ENCODE measurements at regions not wholly inside any gene's neighbourhood (a gene's known extent, or its start where the extent isn't known, plus 50 kb on each side); places are given as distances from the start of the nearest gene placed in this dataset.

DNA sequence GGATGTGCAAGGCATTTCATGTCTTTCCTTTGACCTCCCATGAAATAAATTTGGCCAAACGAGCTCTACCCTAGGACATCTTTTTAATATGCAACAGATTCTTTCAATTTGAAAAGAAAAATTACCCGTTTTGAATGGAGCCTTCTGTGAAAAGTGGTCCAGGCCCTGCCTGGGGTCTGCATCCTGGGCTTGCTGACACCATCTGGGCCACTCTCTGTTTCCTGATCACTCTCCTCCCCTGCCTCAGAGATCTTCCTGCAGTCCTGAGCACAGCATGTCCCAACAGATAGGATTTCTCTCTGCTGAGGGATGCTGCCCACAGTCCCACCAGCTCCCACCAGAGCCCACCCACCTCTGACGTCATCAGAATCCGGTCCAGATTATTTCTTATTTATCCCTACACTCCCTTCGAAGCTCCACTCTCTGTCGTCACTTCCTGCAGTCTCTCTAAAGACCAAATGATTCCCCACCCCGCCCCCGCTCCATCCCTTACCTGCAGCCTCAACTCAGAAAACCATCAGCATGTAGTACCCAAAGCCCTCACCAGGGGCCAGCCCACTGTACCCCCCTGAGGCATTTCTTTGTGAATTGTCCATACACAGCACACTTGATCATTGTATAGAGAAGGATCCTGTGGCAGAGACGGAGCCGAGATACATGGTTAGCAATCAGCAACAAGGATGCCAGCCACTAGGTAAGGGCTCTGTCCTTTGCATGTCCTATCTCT is 192.1 kb upstream of the MGMT start:
- DNase-seq: no peak

DNA sequence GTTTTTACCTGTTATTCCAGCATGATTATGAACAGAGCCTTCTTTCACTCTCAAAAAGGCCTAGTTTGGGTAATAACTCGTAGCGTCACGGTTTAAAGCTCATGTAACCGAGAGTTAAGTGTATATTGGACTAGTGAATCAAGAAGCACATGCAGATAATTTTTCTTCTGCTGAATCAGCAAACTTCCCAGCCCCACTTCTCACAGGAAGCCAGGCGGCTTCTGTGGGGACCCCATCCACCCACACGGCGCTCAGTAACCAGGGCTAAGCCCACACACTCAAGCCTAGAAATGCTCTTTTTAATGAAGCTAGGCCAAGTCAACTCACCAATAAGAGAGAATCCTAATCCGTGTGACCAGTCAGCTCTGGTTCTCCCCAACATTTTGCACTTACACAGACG is 191.2 kb upstream of the MGMT start:
- no peak for DNase-seq

DNA sequence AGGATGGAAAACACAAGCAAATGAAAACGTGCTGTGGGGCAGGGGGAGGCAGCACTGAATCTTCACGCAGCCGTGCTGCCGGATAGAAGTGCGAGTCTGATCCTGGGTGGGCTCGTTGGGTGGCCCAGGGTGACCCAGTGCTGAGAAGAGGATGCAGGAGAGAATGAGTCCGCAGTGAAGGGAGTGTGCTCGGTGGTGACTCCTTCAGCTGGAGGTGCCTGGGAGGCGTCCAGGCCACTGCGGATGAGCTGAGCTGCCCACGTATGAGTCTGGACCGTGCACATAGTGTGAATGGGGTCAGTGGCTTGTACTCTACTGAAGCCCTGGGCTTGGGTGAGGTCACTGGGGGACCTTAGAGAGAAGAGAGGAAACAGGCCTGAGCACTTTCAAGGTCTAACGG is 190.0 kb upstream of the MGMT start:
- DNase-seq: no peak

DNA sequence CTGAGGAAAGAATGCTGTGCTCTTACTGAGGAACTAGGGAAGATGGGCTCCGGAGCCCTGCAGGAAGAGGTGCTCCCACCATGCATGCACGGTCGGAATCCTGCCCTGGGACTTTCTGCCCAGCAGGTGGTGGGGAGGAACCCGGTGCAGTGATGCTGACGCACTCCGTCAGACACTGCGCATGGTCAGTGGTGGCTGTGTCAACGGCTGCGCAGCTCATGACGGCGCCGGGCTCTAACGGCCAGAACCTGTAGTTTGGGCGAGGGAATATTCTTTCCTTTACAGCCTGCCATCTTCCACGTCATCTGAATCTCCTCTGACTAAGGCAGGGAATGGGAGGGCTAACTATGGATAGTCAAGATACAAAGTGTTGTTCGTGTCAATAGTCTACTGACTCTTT is 189.2 kb upstream of the MGMT start:
- no peak for DNase-seq

DNA sequence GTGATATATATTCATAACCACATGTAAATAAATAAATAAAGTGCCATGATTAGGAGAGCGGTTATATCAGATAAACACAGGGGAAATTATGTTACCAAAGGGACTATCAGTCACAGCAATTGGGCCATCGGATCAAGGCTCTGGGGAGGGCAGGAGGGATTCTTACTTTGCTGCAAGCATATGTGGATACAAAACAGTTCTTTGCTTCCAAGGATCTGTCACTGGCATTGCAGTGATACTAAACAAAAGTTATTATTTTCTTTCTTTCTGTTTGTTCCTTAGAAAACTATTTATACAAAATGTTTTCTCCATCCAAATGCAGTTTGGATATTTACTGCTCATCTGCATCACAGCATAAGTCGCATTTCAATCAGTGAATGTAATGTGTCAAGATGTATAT is 188.4 kb upstream of the MGMT start:
- no peak for DNase-seq

DNA sequence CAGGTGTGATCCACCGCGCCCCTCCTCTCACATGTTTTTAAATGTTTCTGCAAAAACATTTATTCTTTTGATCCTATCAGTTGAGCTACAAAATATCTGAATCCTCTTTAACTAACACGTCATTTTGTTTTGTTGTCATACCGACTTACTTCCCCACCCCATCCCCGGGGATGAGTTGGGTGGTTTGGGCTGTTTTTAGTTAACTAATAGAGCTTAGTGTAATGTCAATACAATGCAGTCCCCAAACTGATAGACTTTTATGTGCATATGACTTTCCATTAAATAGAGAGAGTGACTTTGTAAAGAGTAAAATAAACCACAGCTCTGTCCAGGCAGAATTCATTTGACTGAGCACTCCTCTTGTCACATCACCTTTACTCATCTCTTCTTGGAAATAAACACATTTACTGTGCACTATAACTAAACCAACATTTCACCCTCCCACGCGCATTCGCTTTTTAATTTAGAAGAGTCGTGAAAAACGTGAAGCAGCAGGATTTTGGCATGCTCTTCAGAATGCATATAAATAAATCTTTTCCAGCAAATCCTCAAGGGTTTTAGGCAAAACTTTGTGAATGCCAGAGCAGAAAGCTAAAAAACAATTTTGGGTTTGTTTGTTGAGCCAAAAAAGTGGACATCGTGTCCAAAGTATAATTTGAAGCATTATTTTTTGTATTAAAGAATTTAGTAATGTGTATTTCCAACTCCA is 187.4 kb upstream of the MGMT start:
- DNase-seq: no peak

DNA sequence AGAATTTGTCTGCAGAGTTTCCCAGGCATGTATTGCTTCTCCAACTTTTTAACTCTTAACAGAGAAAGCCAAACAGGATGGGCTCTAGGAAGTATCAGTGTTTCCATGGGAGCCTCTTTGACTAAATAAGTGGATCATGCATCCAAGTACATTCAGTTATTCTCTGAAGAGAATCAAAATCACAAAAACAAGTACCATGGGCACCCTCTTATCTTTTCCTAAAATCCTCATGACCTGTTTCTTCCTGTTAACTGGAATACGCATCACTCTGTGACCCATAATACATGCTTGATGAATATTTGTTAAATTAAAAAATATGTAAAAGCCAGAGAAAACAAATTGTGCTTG is 186.9 kb upstream of the MGMT start:
- DNase-seq: no peak

DNA sequence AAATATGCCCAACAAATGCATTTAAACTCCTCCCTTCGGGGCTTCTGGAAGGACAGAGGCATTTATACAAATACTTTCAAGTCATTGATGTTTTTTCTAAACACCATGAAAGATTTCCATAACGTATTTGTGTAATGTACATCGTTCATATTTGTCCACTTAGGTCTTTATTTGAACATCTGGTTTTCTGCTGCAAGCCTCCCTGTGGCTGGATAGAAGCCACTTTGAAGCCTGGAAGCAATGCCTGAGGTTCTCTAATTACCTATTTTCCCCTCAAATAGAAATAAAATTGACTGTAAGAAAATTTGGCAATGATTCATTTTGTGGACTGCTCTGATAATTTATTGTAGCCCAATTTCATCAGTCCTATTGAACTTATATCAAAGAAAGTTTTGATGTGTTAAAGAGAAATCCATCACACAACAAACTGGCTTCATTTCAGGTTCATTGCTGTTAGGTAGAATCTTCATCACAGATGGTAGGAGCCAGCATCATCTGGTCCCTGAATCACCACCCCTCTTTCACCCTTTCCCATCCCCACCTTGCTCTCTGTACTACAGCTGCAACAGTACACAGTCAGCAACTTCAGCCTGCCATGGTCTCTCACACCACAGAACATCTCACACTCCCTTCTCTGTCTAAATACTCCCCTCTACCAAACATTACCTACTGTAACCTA is 186.0 kb upstream of the MGMT start:
- no peak for DNase-seq

DNA sequence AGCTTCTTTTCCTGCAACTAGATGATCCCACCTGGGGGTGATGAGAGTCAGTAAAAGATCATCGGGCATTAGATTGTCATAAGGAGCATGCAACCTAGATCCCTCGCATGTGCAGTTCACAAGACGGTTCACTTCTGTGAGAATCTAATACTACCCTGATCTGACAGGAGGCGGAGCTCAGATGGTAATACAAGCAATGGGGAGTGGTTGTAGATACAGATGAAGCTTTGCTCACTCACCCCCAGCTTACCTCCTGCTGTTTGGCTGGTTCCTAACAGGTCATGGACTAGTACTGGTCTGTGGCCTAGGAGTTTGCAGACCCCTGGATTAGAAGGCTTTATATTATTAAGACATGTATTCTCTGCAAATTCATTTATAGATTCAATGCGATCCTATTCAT is 181.6 kb upstream of the MGMT start:
- DNase-seq: no peak

DNA sequence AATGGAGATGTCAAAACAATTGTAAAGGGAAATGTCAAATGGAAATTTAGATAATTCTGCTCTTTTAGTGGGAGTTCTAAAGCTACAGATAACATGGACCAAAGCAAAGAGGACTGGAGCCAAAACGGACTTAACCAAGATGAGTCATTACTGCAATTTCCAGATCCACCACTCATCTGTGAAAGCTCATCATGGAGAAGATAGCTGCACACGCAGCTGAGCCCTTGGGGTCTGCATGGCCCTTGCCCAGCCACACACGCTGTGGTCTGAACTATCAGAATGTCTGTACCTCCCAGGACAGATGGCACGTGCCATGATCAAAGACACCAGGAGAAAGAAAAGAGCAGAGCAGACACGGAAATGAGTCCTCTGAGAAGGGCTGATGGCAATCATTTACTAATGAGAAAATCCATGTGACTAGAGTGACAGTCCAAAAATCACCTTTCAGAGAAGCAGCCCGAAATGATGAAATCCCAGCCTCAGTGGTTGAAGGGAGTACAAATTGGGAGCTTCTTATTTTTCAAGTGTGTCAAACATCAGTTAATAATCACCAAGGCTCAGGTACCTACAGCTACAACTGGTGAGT is 177.9 kb upstream of the MGMT start:
- DNase-seq: no peak

DNA sequence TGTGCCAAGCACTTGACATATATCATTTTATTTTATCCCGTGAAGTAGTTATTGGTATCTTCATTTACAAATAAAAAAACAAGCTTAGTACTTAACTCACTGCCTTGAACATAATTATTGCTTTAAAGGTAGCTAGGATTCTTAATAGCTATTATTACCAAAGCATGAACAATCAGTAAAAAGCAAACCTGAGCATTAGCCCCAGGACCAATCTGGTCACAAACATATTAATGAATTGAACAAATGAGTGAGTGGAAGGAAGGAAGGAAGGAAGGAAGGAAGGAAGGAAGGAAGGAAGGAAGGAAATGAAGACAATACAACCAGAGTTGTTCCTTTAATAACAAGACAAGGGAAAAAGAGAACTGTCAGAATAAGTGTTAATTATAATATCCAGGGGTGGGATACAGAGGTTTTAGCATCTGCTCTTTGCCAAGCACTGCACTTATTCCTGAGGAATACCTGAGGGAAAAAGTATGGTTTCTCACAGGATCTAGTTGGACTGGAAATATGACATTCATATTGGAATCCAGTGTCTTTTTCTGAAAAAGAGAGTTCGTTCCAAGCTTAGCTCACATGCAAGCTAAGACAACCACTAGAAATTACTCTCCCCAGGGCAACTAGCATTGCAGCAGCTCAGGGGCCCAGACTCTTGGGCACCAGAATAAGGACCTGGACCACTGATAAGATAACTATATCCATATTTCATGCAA is 172.9 kb upstream of the MGMT start:
- no peak for DNase-seq

DNA sequence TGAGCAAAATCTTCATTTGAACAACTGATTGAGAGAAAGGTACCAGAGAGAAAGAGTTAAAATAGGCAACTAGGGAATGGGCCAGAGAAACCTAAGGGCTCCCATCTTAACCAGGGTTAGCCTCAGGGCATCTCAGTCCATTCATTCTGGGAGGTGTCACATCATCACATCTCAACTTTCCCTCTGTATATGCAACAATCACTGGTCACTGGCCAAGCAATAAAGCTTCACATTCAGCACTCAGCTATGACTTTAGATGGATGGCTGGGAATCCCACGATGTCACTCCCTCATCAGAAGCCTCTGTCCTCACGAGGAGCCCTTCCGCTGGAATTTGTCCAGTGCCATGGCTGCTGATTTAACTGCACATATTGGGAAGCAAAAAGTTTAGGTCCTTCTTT is 172.1 kb upstream of the MGMT start:
- DNase-seq: no peak

DNA sequence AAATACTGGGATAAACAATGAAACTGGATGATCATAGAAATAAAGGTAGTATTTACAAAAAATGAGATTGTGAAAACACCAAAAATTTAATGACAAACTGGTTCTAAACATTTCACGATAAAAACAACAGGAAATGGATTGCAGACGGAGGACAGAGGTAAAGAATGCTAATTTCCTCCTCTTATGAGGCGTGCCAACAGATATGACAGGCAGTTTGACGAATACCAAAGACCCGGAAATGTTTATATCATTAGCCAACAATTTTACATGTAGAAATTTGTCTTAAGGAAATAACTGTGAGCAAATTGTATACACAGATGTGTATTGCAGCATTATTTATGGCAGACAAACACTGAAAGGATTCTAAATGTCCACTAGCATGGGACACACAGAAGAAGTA is 162.0 kb upstream of the MGMT start:
- DNase-seq: no peak

DNA sequence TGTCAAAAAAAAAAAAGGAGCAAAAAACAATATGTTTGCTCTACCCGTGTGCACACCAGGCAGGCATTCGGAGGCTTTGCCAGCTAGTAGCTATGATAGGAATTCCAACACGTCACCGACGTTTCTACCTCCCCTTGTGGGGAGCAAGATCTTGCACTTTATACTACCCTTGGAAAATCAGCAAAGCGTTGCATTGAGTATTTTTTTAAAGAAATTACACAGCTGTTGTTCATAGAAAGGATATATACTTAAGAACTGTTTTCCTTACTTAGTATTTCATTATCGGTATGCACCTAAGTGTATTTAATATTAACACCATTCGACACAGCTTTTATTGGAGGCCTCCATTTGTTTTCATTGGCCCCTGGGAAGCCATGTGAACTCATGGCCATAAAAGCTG is 159.9 kb upstream of the MGMT start:
- no peak for DNase-seq

DNA sequence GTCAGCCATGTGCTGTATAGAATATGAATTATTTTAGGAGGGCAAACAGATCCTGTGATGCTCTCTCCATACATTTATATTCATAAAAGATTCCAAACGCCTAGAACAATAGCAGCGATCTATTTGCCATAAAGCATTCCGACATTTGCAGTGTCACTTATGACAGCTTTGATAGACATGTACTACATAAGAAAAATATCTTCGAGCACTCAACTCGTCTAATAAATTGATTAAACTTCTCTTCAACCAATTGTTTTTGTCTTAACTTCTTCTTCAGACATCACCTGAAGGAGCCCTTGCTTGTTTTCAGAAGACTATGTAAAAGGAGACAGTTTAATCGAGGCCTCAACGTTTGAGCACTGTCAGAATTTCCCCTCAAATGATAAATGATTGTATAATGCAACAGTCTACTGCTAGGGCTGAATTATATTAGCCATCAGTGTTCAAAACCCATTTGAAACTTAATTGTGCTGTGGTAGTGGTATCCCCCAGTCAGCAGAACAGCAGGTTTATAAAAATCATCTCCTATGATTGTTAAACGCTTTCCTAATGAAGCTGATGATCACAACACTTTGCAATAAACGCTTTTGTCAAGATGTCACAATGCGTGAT is 158.0 kb upstream of the MGMT start:
- DNase-seq: no peak

DNA sequence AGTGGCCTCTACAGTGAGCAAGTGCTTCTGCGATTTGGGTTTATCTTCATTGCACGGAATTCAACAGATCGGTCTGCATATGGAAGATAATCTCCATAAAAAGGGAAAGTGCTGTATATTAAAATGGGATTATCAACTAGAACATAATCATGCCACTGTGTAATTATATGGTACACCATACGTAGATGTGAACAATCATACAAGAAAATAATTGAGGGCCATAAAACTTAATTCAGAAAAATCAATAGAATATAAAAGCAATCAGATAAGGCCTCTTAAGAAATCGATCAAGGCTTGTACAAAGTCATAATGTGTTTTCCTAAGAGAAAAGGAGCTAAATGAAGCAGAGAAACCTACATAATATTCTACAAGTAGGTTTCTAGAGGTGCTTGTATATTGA is 157.5 kb upstream of the MGMT start:
- no peak for DNase-seq

DNA sequence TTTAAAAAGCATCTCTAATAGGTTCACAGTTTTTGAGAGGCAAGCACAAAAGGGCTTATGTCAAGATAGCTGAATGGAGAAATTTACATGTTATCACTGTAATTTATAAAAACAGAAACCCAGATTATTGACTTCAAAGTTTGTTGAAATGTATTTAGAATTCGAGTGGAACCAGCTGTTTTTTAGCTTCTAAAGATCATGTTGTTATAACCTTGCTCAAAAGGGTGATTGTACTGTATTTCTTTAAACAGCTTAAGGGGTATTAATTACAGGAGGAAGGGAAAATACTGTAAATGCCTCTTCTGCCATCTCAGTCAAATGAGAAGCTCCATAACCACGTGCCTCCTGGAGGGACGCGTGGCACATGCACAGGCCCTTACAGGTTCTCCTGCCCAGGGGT is 156.2 kb upstream of the MGMT start:
- no peak for DNase-seq

DNA sequence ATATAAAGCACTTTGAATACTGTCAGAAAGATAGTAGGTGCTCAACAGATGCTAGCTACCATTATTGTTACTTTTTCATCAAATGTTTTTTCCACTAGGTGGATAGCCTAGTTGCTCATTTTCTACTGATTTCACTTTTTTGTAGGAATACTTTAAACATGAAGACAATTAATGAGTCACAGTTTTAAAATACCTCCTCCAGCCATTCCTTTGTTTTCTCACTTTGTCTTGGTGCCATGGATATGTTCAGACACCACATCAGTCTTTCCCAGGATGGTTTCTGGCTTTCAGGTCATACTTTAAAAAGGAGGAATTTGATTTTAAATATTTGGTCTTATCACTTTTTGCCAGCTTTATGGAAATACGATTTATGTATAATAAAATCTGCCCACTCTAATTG is 147.1 kb upstream of the MGMT start:
- DNase-seq: no peak

DNA sequence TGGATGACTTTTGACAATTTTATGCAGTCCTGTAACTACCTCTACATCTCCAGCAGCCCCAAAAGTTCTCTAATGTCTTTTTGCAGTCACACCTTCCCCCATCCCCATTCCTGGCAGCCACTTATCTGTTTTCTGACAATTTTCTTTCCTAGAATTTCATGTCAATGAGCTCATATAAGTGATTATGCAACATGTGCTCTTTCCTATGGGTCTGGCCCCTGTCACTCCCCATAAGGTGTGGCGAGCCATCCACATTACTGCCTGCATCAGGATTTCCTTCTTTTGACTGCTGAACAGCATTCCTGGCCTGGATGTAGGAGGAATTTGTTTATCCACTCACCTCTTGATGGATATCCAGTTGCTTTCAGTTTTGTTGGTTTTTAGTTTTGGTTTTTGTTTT is 146.7 kb upstream of the MGMT start:
- no peak for DNase-seq

DNA sequence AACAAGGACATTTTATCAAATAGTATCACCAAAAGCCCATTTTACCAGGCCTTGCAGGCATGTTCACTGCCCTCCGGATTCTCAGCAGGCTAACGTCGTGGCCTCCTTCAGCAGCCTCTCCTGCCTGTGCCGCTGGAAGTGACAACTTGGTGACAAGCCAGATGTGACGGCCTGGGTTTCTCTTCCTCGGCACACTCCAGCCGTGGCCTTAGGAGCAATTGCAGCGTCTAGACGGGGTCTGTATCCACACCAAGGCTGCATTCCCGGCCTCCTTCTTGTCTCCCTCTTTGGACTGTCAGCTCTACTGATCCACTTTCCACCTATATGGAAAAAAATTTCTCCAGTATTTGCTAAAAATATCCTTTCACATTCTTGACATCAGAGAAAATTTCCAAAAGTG is 145.3 kb upstream of the MGMT start:
- no peak for DNase-seq

DNA sequence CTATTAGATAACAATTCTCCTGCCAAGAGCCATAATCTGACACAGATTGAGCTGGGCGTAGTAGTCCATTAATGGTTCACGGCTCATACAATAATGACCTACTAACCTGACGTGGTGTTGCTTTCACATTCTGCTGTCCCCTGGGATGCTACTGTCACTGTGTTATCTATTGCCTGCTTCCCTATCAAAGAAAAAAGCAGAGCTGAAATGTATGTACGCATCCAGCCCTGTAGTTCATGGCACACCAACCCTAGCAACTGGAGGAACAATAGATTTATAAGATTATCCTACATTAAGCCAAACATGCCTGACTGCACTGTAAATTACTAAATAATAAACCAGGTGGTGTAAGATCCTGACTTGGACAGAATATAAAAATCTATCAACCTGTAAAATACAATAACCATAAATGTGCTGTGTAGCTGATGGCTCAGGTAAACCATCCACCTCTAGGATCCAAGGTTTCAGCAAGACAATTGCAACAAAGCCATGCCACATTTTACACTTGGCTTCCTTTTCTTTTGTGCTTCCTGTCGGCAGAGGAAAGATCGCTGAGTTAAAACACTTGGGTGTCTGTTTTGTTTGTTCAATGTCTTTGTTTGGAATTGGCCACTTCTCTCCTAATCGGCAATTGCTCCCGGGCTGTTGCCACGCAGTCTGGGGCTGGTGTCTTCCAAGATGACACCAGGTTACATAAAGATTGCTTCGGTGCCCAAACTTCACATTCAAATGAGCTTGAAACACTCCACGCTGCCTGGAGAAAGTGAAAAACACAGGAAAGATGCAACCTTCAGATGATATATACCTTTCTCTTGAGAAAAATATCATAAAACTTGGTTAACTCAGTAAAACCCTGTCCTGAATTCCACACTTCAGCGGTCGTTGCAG is 143.9 kb upstream of the MGMT start:
- no peak for DNase-seq

DNA sequence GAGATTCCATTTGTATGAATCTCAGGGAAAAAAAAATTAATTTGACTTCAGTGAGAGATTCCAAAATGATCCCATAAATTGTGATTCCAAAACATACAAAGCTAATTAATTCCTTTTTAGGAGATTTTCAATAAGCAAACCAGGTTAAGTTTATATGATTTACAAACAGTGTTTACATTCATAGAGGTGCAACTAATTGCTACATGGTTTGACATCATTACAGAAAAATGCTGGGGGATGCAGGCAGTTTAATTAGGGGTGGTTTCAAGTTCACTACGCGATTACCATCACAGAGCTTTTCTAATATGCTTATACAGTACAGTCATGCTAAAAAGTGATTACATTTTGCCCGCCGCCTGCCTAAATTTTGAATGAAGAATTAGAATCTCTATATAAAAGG is 143.2 kb upstream of the MGMT start:
- no peak for DNase-seq

Measured in activated naive CD4-positive, alpha-beta T cell (primary cell).